Upper lobe of right lung (tissue), 1 donor: ENCODE measurements at regions not wholly inside any gene's neighbourhood (a gene's known extent, or its start where the extent isn't known, plus 50 kb on each side); places are given as distances from the start of the nearest gene placed in this dataset.

Experiments
- ATAC-seq: fragments of 200-7000 bp; cut with Tn5 transposase; one replicate; pipeline ENCODE4 v1.9.1; 2020; ENCODE audit warnings: mild to moderate bottlenecking, moderate library complexity
- DNase-seq: peaks from one replicate; pipeline ENCODE4 v3.0.0-alpha.2; 2020
- H3K27ac ChIP-seq: fragments of 200-600 bp; one replicate; pipeline ENCODE4 v1.8.0; 2022
- H3K27me3 ChIP-seq: fragments of 200-600 bp; one replicate; pipeline ENCODE4 v1.8.0; 2022; ENCODE audit warnings: mild to moderate bottlenecking
- H3K36me3 ChIP-seq: fragments of 200-600 bp; one replicate; pipeline ENCODE4 v1.8.0; 2022
- H3K4me1 ChIP-seq: fragments of 200-600 bp; one replicate; pipeline ENCODE4 v1.8.0; 2022
- H3K4me3 ChIP-seq: fragments of 200-600 bp; one replicate; pipeline ENCODE4 v1.8.0; 2022; ENCODE audit warnings: mild to moderate bottlenecking
- H3K9me3 ChIP-seq: fragments of 200-600 bp; one replicate; pipeline ENCODE4 v1.8.0; 2022
- CTCF ChIP-seq: fragments of 200-600 bp; IDR thresholded peaks from one replicate; pipeline ENCODE4 v1.8.0; 2022; ENCODE audit warnings: antibody characterized with exemption
- intact Hi-C: fragments of 100-400 bp; cut with DNase I; formaldehyde crosslinking; loops from one replicate; pipeline ENCODE4 v1.11.0; 2022
- donor health status: DM: no; HTN: yes; CAD: no; lungs with severe emphysema.

GRCh38 chr1:221161571-221162041 lies 282.4 kb downstream of the HLX start:
- Histone ChIP-seq H3K4me3 (no peak overlapping the region), H3K27ac (no peak overlapping the region), H3K4me1 (peaks cover 13% of the 10 kb centered on the region), H3K9me3 (no peaks in the 10 kb centered on the region), H3K36me3 (no peaks in the 10 kb centered on the region), H3K27me3 (no peaks in the 10 kb centered on the region)
- no peak for TF ChIP-seq CTCF
- intact Hi-C loops = no loop called here
- no peak for DNase-seq
- ATAC-seq = no peak

GRCh38 chr1:221162352-221162751 lies 283.1 kb downstream of the HLX start:
- Histone ChIP-seq H3K9me3 (no peaks in the 10 kb centered on the region), H3K4me3 (no peak overlapping the region), H3K36me3 (no peaks in the 10 kb centered on the region), H3K27ac (no peak overlapping the region), H3K4me1 (peaks cover 13% of the 10 kb centered on the region), H3K27me3 (no peaks in the 10 kb centered on the region)
- no peak for TF ChIP-seq CTCF
- DNase-seq (no peak), ATAC-seq (no peak)
- intact Hi-C loops = no loop called here

- Histone ChIP-seq H3K9me3 (no peaks in the 10 kb centered on the region), H3K4me1 (peaks cover 13% of the 10 kb centered on the region), H3K27ac (no peak overlapping the region), H3K27me3 (no peaks in the 10 kb centered on the region), H3K4me3 (no peak overlapping the region), H3K36me3 (no peaks in the 10 kb centered on the region)
- DNase-seq (no peak), ATAC-seq (no peak)
- no peak for TF ChIP-seq CTCF
- intact Hi-C loops = no loop called here
These were observed 283.7 kb downstream of the HLX start for GRCh38 chr1:221162939-221163338.

- Histone ChIP-seq H3K27me3 (no peaks in the 10 kb centered on the region), H3K4me3 (no peak overlapping the region), H3K27ac (no peak overlapping the region), H3K36me3 (no peaks in the 10 kb centered on the region), H3K9me3 (no peaks in the 10 kb centered on the region), H3K4me1 (peaks cover 13% of the 10 kb centered on the region)
- intact Hi-C loops = no loop called here
- DNase-seq = no peak
- ATAC-seq = no peak
- no peak for TF ChIP-seq CTCF
These were observed 284.8 kb downstream of the HLX start for GRCh38 chr1:221164029-221164428.

- intact Hi-C loops = no loop called here
- ATAC-seq (no peak), DNase-seq (no peak)
- Histone ChIP-seq H3K4me1 (peaks cover 13% of the 10 kb centered on the region), H3K9me3 (no peaks in the 10 kb centered on the region), H3K4me3 (no peak overlapping the region), H3K36me3 (no peaks in the 10 kb centered on the region), H3K27ac (no peak overlapping the region), H3K27me3 (no peaks in the 10 kb centered on the region)
- no peak for TF ChIP-seq CTCF
These were observed 286.0 kb downstream of the HLX start for GRCh38 chr1:221164951-221165838.
